GM18873 (cell line): ENCODE measurements at regions not wholly inside any gene's neighbourhood (a gene's known extent, or its start where the extent isn't known, plus 50 kb on each side); places are given as distances from the start of the nearest gene placed in this dataset.
A peak's percentile ranks its signal among the peaks of the same experiment; 100 is the strongest.
"Not testable (repeated sequence)": the region's sequence is repeated elsewhere in the genome, so short reads cannot be mapped to it uniquely, and the experiment has no call there.

Source experiments
- ATAC-seq: cut with Tn5 transposase; IDR thresholded peaks from one replicate; pipeline ENCODE4 v1.9.1; 2021; ENCODE audit warnings: mild to moderate bottlenecking, moderate library complexity, moderate number of reproducible peaks; ENCODE audit not compliant: unreplicated experiment, low FRiP score

DNA sequence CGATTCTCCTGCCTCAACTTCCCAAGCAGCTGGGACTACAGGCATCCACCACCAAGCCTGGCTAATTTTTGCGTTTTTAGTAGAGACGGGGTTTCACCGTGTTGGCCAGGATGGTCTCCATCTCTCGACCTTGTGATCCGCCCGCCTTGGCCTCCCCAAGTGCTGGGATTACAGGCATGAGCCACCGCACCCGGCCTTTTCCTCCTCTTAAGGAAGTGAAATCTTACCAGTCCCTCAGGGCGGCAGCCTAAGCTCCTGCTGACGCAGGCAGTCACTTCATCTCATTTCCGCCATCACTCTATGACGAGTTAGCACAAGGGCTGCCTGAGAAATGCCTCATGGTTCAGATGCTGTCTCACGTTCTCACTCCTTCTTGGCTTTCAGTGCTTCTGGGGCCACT, 246.0 kb upstream of the SHH start:
- no peak for ATAC-seq

DNA sequence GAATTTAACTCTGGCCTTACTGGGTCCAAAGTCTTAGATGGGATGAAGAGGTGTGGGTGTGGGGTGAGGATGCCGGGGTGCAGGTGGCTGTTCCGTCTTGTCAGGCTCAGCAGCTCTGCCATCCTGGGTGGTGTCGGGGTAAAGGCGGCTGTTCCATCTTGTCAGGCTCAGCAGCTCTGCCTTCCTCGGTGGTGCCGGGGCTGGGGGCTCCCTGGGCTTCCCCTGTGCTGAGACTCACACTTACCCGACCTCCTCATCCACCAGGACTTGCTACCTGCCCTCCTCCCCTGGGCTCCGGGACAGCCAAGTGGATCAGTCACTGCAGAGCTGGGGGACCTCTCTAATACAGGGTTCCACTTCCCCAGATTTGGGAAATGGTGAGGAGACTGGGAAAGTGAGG, 244.3 kb upstream of the SHH start:
- ATAC-seq = no peak

GRCh38 chr7:156055206-156055822, 243.1 kb upstream of the SHH start:
- no peak for ATAC-seq

DNA sequence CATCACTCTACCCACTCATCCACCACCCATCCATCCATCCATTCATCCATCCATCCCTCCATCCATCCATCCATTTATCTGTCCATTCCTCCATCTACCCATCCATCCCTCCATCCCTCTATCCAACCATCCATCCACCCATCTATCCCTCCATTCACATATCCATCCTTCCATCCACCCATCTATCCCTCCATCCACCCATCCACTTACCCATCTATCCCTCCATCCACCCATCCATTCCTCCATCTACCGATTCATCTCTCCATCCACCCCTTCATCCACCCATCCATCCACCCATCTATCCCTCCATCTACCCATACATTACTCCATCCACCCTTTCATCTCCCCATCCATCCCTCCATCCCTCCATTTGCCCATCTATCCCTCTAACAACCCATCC, 239.6 kb upstream of the SHH start:
- no peak for ATAC-seq

DNA sequence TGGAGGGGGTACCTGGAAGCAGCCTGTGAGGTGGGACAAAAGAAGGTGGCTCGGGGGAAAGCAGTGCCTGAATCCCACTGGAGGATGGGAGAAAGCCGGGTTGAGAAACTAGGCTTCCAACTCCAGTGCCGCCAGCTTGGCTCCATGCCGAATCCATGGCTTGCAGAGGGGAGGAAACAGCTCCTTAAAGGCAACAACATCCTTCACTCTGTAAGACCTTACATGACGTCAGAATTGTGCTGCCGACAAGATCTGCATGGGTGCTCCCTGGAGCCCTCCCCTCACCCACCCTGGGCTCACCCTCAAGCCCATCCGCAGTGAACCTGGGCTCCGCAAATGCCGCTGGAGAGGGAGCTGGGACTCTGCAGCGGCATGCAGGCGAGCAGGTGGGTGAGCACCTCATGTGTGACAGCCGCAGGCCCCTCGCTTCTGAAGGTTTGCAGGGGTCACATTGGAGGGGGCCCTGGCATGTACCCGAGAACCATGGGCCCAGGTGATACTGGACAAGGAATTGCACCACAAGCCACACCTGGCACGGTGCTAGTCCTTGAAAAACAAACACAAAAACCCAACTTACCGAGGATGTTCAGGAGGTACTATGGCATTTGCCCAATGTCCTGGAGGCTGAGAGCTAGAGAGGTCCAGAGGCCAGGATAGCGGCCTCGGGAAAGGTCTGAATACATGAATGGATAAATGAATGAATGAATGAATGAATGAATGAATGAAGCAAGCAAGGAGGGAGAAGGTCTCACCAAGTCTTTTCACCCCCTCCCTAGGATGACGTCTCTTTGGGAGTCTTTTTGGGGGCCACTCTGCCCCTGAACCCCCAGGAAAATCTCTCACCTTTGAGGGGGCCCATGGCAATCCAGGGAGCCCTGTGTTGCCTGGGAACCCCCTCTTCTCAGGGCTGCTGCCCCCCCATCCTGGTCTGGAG, 238.6 kb upstream of the SHH start:
- ATAC-seq = no peak

DNA sequence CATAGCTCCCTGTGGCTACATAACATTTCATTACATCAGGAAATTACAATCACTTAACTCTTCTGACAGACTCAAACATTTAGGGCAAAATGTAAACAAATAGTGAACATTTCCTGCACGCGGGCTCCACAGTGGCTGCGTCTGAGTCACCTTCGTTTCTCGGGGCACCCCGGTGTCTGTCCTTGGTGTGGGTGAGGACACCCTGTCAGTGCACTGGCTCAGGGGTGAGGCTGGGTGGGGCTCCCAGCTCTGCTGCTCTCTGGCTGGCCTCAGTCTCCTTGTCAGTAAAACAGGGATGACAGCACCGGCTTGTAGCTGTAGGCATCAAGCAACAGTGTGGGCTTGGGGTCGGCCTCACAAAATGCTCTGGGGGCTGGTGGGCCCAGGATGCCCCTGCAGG, 237.1 kb upstream of the SHH start:
- ATAC-seq = no peak

- no peak for ATAC-seq
Observed at GRCh38 chr7:156046031-156046560, 233.8 kb upstream of the SHH start.

GRCh38 chr7:156043416-156044178, 231.3 kb upstream of the SHH start:
- no peak for ATAC-seq

DNA sequence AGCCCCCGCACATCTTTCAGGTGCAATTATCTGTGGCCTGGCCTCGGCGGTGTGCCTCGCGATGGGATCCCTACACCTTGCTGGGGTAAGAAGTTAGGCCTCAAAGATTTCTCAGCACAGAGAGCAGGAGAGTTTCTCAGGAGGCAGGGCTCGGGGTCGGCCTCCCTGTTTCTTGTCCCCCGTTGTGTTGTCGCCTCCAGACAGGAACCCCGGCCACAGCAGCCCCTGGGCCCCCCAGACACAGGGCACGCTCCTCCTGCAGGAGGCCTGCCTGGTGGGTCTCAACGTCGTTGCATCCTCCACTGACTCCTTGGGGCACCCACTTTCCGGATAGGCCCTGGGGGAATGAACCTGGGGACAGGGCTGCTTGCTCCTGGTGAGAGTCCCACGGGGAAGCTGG, 229.1 kb upstream of the SHH start:
- no peak for ATAC-seq

- no peak for ATAC-seq
Observed at GRCh38 chr7:156039971-156040677, 227.9 kb upstream of the SHH start.

DNA sequence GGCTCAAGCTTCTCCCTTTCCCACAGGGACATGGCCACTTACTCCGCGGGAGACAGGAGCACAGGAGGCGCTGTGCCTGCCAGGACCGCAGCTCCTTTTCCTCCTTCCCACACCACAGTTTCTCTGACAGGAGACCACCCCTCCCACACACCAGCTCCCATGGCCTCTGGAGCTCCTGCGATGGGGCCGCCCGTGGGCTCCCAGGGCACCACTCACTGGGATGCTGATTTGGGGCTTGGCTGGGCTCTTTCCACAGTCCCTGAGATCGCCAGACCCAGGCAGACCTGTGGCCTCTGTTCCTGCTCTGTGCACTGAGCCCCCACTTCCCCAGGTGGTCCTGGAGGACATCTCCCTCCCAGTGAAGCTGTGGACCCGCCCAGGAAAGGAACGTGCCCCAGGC, 226.9 kb upstream of the SHH start:
- no peak for ATAC-seq

GRCh38 chr7:156038345-156038744, 226.1 kb upstream of the SHH start:
- no peak for ATAC-seq

DNA sequence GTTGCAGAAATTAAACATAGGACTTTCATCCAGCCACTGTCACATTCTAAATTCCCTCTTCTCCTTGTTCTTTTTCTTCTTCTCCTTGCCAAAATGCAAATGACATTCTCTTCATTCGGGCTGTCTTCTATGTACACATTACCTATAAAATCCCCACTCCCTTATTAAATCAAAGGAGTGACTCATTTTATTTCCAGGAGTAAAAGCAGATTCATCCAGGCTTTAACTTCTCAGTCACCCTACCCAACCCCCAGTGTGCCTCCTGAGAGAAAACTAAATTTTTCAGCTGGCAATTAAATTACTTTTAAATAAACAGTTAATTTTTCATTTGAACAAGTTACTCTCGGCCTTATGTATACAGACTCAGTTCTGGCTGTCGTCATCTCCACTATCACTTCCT, 223.9 kb upstream of the SHH start:
- no peak for ATAC-seq

GRCh38 chr7:156035387-156035786, 223.1 kb upstream of the SHH start:
- not testable (repeated sequence) for ATAC-seq

- ATAC-seq = peak; percentile 55
Observed at GRCh38 chr7:156034397-156034796, 222.1 kb upstream of the SHH start.

- ATAC-seq = no peak
Observed at GRCh38 chr7:156032973-156033372, 220.7 kb upstream of the SHH start.

GRCh38 chr7:156031679-156032478, 219.6 kb upstream of the SHH start:
- no peak for ATAC-seq

GRCh38 chr7:156029460-156030007, 217.3 kb upstream of the SHH start:
- no peak for ATAC-seq

GRCh38 chr7:156028521-156028920, 216.3 kb upstream of the SHH start:
- ATAC-seq = no peak
